MM.1S (cell line): ENCODE measurements at regions not wholly inside any gene's neighbourhood (a gene's known extent, or its start where the extent isn't known, plus 50 kb on each side); places are given as distances from the start of the nearest gene placed in this dataset.

ENCODE experiments used
- DNase-seq: peaks from one replicate; pipeline ENCODE4 v3.0.0-alpha.2; 2015
- H2AFZ ChIP-seq: fragments of 300-600 bp; sonication (generic); 2 replicates; pipeline ENCODE4 v1.6.0; 2016; ENCODE audit warnings: antibody characterized with exemption, low read length
- H3F3A ChIP-seq: fragments of 300-600 bp; sonication (generic); 2 replicates; pipeline ENCODE4 v1.6.1; 2016; ENCODE audit warnings: mild to moderate bottlenecking, antibody characterized with exemption, low read length, moderate library complexity, mixed read lengths; ENCODE audit not compliant: insufficient read depth
- H3K27ac ChIP-seq: fragments of 300-600 bp; sonication (generic); 2 replicates; pipeline ENCODE4 v1.5.1; 2016; ENCODE audit warnings: mild to moderate bottlenecking, low read length
- H3K27me3 ChIP-seq: fragments of 300-600 bp; sonication (generic); replicated peaks from 2 replicates; pipeline ENCODE4 v1.6.0; 2016; ENCODE audit warnings: low read length; ENCODE audit not compliant: insufficient read depth
- H3K36me3 ChIP-seq: fragments of 300-600 bp; sonication (generic); replicated peaks from 2 replicates; pipeline ENCODE4 v1.6.1; 2016; ENCODE audit warnings: mild to moderate bottlenecking, low read length, mixed read lengths; ENCODE audit not compliant: insufficient read depth
- H3K4me1 ChIP-seq: fragments of 300-600 bp; sonication (generic); 2 replicates; pipeline ENCODE4 v1.6.1; 2016; ENCODE audit warnings: low read length, mixed read lengths
- H3K4me2 ChIP-seq: fragments of 300-600 bp; sonication (generic); 2 replicates; pipeline ENCODE4 v1.6.0; 2016; ENCODE audit warnings: low read depth, low read length
- H3K4me3 ChIP-seq: fragments of 300-600 bp; sonication (generic); 2 replicates; pipeline ENCODE4 v1.5.1; 2016; ENCODE audit warnings: low read length, mixed read lengths
- H3K79me2 ChIP-seq: fragments of 300-600 bp; sonication (generic); 2 replicates; pipeline ENCODE4 v1.6.1; 2016; ENCODE audit warnings: mixed run types, low read length, mixed read lengths
- H3K9ac ChIP-seq: fragments of 300-600 bp; sonication (generic); 2 replicates; pipeline ENCODE4 v1.6.1; 2016; ENCODE audit warnings: low read length, mixed read lengths
- H3K9me2 ChIP-seq: fragments of 300-600 bp; sonication (generic); replicated peaks from 2 replicates; pipeline ENCODE4 v1.6.1; 2016; ENCODE audit warnings: mild to moderate bottlenecking, low read length, mixed read lengths; ENCODE audit not compliant: insufficient read depth
- H3K9me3 ChIP-seq: fragments of 300-600 bp; sonication (generic); replicated peaks from 2 replicates; pipeline ENCODE4 v1.6.1; 2016; ENCODE audit warnings: mild to moderate bottlenecking, low read length, mixed read lengths; ENCODE audit not compliant: insufficient read depth
- H4K20me1 ChIP-seq: fragments of 300-600 bp; sonication (generic); 2 replicates; pipeline ENCODE4 v1.6.1; 2016; ENCODE audit warnings: mild to moderate bottlenecking, low read length, moderate library complexity, mixed read lengths; ENCODE audit not compliant: insufficient read depth
- CTCF ChIP-seq: fragments of 300-600 bp; sonication (generic); IDR thresholded peaks from 2 replicates; pipeline ENCODE4 v1.5.1; 2016; ENCODE audit warnings: antibody characterized with exemption, low read length, mixed read lengths
- EZH2 ChIP-seq: fragments of 300-600 bp; sonication (generic); optimal IDR thresholded peaks from 2 replicates; pipeline ENCODE3; 2017; ENCODE audit warnings: low read depth, mild to moderate bottlenecking, antibody characterized with exemption, low read length, mixed read lengths
- EZH2phosphoT487 ChIP-seq: fragments of 300-600 bp; sonication (generic); IDR thresholded peaks from 2 replicates; pipeline ENCODE4 v1.6.1; 2018; ENCODE audit warnings: antibody characterized with exemption, low read length

DNA sequence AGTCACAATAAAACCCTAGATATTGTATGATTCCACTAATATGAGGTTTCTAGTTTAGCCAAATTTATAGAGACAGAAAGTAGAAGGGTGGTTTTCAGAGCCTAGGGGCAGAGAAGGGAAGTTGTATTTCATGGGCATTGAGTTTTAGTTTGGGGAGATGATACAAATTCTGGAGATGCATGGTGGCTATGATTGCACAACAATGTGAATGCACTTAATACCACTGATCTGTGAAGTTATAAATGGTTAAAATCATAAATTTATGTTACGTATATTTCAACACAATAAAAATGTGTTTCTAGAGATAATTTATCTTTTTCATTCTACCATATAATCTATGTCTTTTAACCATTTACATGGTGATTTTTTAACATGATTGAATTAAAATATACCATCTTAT lies 779.3 kb upstream of the BRINP3 start:
- no peak for DNase-seq
- Histone ChIP-seq H3K9me3 (no peaks in the 10 kb centered on the region), H3K9me2 (no peaks in the 10 kb centered on the region), H3K4me3 (no peak overlapping the region), H3K4me2 (no peak overlapping the region), H3K4me1 (no peaks in the 10 kb centered on the region), H3K79me2 (no peaks in the 10 kb centered on the region), H3K36me3 (no peaks in the 10 kb centered on the region), H3K27me3 (no peaks in the 10 kb centered on the region), H3K27ac (no peak overlapping the region), H3F3A (no peaks in the 10 kb centered on the region), H2AFZ (no peak overlapping the region), H4K20me1 (no peaks in the 10 kb centered on the region), H3K9ac (no peak overlapping the region)
- no peak for TF ChIP-seq CTCF
- TF ChIP-seq EZH2phosphoT487: no peak
- TF ChIP-seq EZH2: no peak

DNA sequence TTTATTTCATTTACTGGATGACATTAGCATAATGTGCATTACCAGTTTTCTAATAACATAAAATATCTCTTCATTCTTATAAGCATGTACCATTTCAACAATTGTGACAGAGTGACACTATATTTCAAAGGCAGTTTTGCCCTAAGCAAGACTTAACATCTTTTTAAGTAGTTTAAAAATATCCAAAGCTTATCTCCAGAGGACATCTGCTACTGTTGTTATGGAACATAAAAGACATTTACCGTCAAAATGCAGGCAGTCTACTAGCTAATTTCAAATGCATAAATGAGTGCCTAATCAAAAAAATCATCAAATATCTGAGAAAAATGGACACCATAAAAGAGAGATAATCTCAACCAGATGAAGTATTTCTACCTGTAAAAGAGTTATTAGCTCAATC lies 782.4 kb upstream of the BRINP3 start:
- no peaks in the 10 kb centered on the region for H4K20me1 ChIP-seq
- no peaks in the 10 kb centered on the region for H3K27me3 ChIP-seq
- H3K9me2 ChIP-seq: no peaks in the 10 kb centered on the region
- TF ChIP-seq EZH2phosphoT487: no peak
- no peak for TF ChIP-seq EZH2
- no peak for TF ChIP-seq CTCF
- H3K79me2 ChIP-seq: no peaks in the 10 kb centered on the region
- H3K4me3 ChIP-seq: no peak overlapping the region
- no peak overlapping the region for H3K4me2 ChIP-seq
- H3K4me1 ChIP-seq: no peaks in the 10 kb centered on the region
- H3K27ac ChIP-seq: no peak overlapping the region
- no peak for DNase-seq
- no peaks in the 10 kb centered on the region for H3K36me3 ChIP-seq
- H3K9me3 ChIP-seq: no peaks in the 10 kb centered on the region
- no peak overlapping the region for H2AFZ ChIP-seq
- H3K9ac ChIP-seq: no peak overlapping the region
- H3F3A ChIP-seq: no peaks in the 10 kb centered on the region

- Histone ChIP-seq H2AFZ (no peak overlapping the region), H3K9ac (no peak overlapping the region)
These were observed 783.4 kb upstream of the BRINP3 start for GRCh38 chr1:191261111-191261510.

More at GRCh38 chr1:191261111-191261510, 783.4 kb upstream of the BRINP3 start:
- TF ChIP-seq CTCF (no peak), EZH2phosphoT487 (no peak), EZH2 (no peak)
- Histone ChIP-seq H3K4me3 (no peak overlapping the region), H3K4me1 (no peaks in the 10 kb centered on the region), H3K79me2 (no peaks in the 10 kb centered on the region), H4K20me1 (no peaks in the 10 kb centered on the region), H3K36me3 (no peaks in the 10 kb centered on the region), H3K9me3 (no peaks in the 10 kb centered on the region), H3K9me2 (no peaks in the 10 kb centered on the region), H3K4me2 (no peak overlapping the region), H3K27ac (no peak overlapping the region), H3F3A (no peaks in the 10 kb centered on the region), H3K27me3 (no peaks in the 10 kb centered on the region)
- DNase-seq: no peak
